ENCODE measurements at regions not wholly inside any gene's neighbourhood (a gene's known extent, or its start where the extent isn't known, plus 50 kb on each side); places are given as distances from the start of the nearest gene placed in this dataset.

DNA sequence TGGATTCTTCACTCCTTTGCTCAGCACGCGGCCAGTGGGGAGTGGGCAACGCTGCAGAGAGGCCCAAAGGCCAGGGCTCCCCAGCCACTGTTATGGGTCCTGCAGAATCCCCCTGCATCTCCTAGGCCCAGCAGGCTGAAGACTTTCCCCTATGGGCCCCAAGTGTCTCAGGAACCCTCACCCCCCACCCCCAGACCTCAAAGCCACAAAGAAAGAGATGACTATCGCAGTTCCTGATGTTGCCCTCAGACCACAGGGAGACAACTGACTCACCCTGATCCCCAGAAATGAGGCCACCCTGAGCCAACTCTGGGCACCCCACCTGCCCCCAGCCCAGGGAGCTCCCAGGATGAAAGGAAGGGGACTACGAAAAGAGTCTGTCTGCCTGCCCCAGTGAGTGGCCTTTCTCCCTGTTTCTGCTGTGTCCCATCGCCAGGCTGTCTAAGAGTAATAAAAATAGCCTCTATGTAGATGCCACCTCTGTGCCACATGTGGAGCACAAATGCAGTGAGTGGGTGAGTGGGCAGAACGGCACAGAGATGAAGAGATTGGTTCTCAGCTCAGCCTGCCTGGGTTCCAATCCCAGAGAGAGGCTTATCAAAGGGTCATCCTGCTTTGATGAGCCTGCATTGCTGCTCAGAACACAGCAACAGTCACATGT, 283.0 kb downstream of the UACA start:
- H3K9me3 ChIP-seq = no peaks in the 10 kb centered on the region
- H3K4me3 ChIP-seq = no peak overlapping the region
- whole genome bisulfite sequencing, 2 donors (ENCODE audit: low coverage in 1 of 2) = 77% methylated on average over 7 of the region's 7 CpGs; no CpG with 5 or more reads in 1 of the 2 donors
- in situ Hi-C loops (cut with MboI; ENCODE audit: low pct_ligation_motif_present in 1 of 4, low pct_unique_long_range_greater_than_20kb in 1 of 4, low sequenced_read_pairs in 3 of 4) = loop anchor here in 3 of 4 donors (10.0 kb wide), 3 partner anchors 756 to 1006 kb away; no protein-coding TSS in a partner anchor
- H3K27ac ChIP-seq = no peak overlapping the region
- no peaks in the 10 kb centered on the region for H3K27me3 ChIP-seq
- intact Hi-C loops (cut with DNase I; ENCODE audit: low total_unique reads) = loop anchor here (10.0 kb wide), 1 partner anchor 906 kb away; no protein-coding TSS in a partner anchor
- no peaks in the 10 kb centered on the region for H3K36me3 ChIP-seq
- peaks cover 0 to 7% (median 0%) of the 10 kb centered on the region in 4 donors for H3K4me1 ChIP-seq
- no peak for DNase-seq
- TF ChIP-seq POLR2A (IDR thresholded peaks at IDR 0.05) = no peak
- no peak for TF ChIP-seq EP300 (IDR thresholded peaks at IDR 0.05; ENCODE audit: low read depth)
- no peak for TF ChIP-seq POLR2AphosphoS5 (IDR thresholded peaks at IDR 0.05)
- TF ChIP-seq CTCF (IDR thresholded peaks at IDR 0.05) = no peak

DNA sequence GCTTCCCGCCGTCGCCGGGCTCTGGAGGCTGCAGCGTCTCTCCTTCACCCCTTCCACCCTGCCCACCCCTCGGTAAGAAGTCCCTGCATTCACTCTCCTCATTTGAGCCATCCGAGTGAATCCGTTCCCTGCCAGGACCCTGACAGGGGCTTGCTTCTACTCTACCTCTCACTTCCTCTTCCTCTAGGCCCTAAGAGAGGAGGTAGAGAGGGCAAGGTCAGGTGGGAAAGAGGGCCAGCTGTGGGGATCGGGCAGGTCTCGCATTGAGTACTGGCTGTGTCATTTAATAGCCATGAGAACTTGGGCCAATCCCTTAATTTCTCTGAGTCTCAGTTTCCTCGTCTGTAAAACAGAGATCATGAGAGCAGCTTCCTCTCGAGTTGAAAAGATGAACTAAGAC, 283.6 kb downstream of the UACA start:
- TF ChIP-seq EP300 (IDR thresholded peaks at IDR 0.05; ENCODE audit: low read depth) (no peak), POLR2A (IDR thresholded peaks at IDR 0.05) (no peak), POLR2AphosphoS5 (IDR thresholded peaks at IDR 0.05) (no peak), CTCF (IDR thresholded peaks at IDR 0.05) (no peak)
- in situ Hi-C loops (cut with MboI; ENCODE audit: low pct_ligation_motif_present in 1 of 4, low pct_unique_long_range_greater_than_20kb in 1 of 4, low sequenced_read_pairs in 3 of 4) (loop anchor here in 3 of 4 donors (10.0 kb wide), 3 partner anchors 755 to 1005 kb away; no protein-coding TSS in a partner anchor), intact Hi-C loops (cut with DNase I; ENCODE audit: low total_unique reads) (loop anchor here (10.0 kb wide), 1 partner anchor 905 kb away; no protein-coding TSS in a partner anchor)
- H3K4me3 ChIP-seq = no peak overlapping the region
- 31 to 80% methylated on average over 5 to 12 of the region's 12 CpGs for WGBS, 2 donors (ENCODE audit: low coverage in 1 of 2)
- no peak for DNase-seq
- H3K9me3 ChIP-seq = no peaks in the 10 kb centered on the region
- H3K36me3 ChIP-seq = no peaks in the 10 kb centered on the region
- H3K27me3 ChIP-seq = no peaks in the 10 kb centered on the region
- H3K4me1 ChIP-seq = peaks cover 0 to 8% (median 0%) of the 10 kb centered on the region in 4 donors
- no peak overlapping the region for H3K27ac ChIP-seq

DNA sequence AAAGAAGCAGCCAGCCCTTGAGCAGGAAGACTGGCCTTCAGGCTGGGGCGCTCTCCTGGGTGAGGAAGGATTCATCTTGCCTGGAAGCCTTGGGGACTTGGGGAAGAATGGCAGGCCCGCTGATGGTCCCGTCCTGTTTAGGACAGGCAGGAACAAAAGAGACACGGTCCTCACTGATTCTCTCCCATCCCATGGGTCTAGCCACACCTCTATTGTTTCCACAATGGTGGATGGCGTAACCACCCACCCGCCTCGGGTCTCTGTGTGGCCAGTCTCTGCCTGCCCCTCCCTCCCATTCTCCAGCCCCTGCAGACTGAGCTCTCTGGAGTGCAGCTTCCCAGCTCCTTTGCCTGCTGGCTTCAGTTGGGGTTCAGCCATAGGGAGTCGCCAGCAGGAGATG, 284.3 kb downstream of the UACA start:
- no peak for DNase-seq
- TF ChIP-seq POLR2A (IDR thresholded peaks at IDR 0.05) (no peak), POLR2AphosphoS5 (IDR thresholded peaks at IDR 0.05) (no peak), EP300 (IDR thresholded peaks at IDR 0.05; ENCODE audit: low read depth) (no peak), CTCF (IDR thresholded peaks at IDR 0.05) (no peak)
- H3K27ac ChIP-seq = peak overlapping the region in 1 of 4 donors; percentile 41
- WGBS, 2 donors (ENCODE audit: low coverage in 1 of 2) = 82 to 89% methylated on average over 2 to 8 of the region's 8 CpGs
- in situ Hi-C loops (cut with MboI; ENCODE audit: low pct_ligation_motif_present in 1 of 4, low pct_unique_long_range_greater_than_20kb in 1 of 4, low sequenced_read_pairs in 3 of 4) (no loop called here), intact Hi-C loops (cut with DNase I; ENCODE audit: low total_unique reads) (no loop called here)
- H3K27me3 ChIP-seq = no peaks in the 10 kb centered on the region
- H3K4me1 ChIP-seq = peaks cover 0 to 15% (median 0%) of the 10 kb centered on the region in 4 donors
- H3K9me3 ChIP-seq = no peaks in the 10 kb centered on the region
- H3K4me3 ChIP-seq = no peak overlapping the region
- H3K36me3 ChIP-seq = no peaks in the 10 kb centered on the region

GRCh38 chr15:70478251-70478990, 284.9 kb downstream of the UACA start:
- peak overlapping the region in 3 of 4 donors; percentile 11 to 41 (median 16) for H3K27ac ChIP-seq
- peak; percentile 56 for DNase-seq
- WGBS, 2 donors (ENCODE audit: low coverage in 1 of 2) = 78 to 80% methylated on average over 1 to 19 of the region's 19 CpGs
- no peaks in the 10 kb centered on the region for H3K9me3 ChIP-seq
- no peak for TF ChIP-seq POLR2A (IDR thresholded peaks at IDR 0.05)
- no peak for TF ChIP-seq POLR2AphosphoS5 (IDR thresholded peaks at IDR 0.05)
- TF ChIP-seq CTCF (IDR thresholded peaks at IDR 0.05) = no peak
- TF ChIP-seq EP300 (IDR thresholded peaks at IDR 0.05; ENCODE audit: low read depth) = no peak
- H3K4me3 ChIP-seq = no peak overlapping the region
- no peaks in the 10 kb centered on the region for H3K27me3 ChIP-seq
- intact Hi-C loops (cut with DNase I; ENCODE audit: low total_unique reads) = no loop called here
- no peaks in the 10 kb centered on the region for H3K36me3 ChIP-seq
- peaks cover 0 to 19% (median 0%) of the 10 kb centered on the region in 4 donors for H3K4me1 ChIP-seq
- in situ Hi-C loops (cut with MboI; ENCODE audit: low pct_ligation_motif_present in 1 of 4, low pct_unique_long_range_greater_than_20kb in 1 of 4, low sequenced_read_pairs in 3 of 4) = no loop called here

Data from transverse colon (tissue), 4 donors.